T-helper 2 cell (primary cell): ENCODE measurements at regions not wholly inside any gene's neighbourhood (a gene's known extent, or its start where the extent isn't known, plus 50 kb on each side); places are given as distances from the start of the nearest gene placed in this dataset.

Source experiments
- DNase-seq, 5 experiments: peaks; one replicate each; pipeline versions ENCODE4 v3.0.0 to v3.0.0-alpha.2; 2012 to 2022

DNA sequence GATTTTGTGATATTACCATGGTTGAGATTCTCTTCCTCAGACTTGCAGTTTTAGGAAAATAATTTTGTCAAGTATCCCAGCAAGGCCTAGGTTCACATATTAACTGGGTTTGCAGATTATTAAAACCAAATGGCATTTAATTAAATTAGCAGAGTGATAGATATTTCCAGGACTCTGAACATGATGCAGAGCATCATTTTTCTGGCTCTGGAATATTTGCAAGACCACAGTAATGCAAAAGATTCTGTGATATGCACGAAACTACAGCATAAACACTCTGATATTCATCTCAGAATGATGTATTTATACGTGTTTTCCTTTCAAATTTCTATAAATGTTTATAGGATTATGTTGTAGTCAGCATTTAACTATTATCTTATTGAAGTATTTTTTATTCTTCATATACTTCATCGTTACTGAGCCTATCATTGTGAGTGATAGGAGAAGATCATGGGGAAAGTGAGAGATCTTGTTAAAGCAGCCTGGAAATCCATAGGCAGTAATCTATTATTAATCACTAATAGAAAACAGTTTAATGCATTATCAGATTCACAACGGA, 1245.6 kb downstream of the OTOL1 start:
- DNase-seq: no peak

DNA sequence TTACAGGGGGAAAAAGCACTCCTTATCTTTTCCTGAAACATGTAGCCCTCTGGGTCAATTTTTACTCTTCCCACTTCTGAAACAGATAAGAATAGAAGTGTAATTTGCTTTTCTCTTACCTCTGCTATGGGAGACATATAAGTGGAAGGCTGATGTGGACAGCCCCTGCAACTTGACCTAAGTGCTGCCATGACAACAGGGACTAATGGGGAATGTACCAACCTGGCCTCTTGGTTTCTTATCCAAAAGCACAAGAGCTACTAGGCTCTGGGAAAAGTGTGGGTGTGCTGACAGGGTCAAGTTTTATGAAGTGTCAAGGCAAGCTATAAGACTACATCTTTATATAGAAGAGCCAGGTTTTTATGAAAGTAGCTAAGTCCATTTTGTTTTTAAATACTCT, 1246.5 kb downstream of the OTOL1 start:
- DNase-seq: no peak

DNA sequence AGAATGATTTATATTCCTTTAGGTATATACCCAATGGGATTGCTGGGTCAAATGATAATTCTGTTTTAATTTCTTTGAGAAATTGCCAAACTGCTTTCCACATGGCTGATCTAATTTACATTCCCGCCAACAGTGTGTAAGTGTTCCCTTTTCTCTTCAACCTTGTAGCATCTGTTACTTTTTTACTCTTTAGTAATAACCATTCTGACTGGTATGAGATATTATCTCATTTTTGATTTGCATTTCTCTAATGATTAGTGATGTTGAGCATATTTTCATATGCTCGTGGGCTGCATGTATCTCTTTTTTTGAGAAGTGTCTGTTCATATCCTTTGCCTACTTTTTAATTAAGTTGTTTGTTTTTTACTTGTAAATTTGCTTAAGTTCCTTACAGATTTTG, 1264.2 kb downstream of the OTOL1 start:
- no peak for DNase-seq

DNA sequence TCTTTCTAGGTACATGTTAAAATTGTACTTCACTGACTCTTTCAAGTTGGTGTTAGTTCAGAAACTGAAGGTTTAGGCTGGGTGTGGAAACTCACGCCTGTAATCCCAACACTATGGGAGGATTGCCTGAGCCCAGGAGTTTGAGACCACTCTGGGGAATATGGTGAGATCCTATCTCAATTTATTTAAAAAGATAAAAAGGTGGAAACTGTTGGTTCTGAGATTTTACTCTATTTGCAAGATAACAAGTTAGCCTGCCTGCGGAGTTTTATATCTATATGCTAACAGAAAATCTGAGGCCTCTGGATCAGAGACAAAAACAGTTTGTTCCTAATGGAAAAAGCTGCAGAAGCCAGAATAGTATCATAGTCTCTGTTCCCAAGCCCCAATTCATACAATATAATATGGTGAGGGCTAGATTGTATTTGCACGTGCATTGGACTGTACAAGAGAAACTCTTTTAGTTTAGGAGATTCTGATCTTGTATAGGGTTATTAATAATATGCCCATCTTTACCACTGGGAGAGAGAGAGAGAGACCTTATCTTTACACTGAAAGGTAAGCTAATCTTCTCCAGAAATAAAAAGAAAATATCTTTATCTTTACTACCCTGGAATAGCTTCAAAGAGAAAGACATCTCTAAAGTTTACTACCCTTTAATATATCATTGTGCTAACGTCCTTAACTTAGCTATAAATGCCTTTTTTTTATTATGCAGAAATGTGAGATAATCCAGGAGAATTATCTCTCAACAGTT, 1267.6 kb downstream of the OTOL1 start:
- no peak for DNase-seq

DNA sequence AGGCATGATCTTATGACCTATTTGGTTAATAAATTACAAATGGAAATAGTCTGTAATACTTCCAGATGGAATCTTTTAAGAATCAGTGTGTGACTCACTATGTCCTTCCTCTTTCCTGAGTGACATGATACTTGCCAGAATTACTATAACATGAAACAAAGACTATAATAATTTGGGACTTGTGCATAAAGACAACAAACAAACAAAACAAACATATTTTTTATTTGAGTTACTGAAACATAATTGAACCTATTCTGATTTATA, 1268.1 kb downstream of the OTOL1 start:
- no peak for DNase-seq

DNA sequence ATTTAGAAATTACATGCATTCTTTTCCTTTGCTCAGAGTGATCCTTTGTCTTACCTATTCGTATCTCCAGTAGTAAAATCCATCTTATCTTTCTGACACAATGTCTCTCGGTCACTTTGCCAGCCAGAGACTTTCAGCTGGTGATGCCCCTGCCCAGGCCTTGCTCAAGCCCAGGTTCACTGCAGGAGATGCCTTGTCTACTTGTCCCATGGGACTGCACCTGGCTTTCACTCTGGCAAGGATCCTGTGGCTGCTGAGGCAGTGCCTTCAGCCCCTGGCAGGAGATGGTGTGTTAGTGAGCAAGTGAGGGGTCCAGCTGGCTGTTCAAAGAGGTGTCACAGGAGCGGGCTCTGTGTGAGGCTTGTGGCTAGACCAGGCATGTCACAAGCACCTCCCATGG, 1268.9 kb downstream of the OTOL1 start:
- no peak for DNase-seq

DNA sequence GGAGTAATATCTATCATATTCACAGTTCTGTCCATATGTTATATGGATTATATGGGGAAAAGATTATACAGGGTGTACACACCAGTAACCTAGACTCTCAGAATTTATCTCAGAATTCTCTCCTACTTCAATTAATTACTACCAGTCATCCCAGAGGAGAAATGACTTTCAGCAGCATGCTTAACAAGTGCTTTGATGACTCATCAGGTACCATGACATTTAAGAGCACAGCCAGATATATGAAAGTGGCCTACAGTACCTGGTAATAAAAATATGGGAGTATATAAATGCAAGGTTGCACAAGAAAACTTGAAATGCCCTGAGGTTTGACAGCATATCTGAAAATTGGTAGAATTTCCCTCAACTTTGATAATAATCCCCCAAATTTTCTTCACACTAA, 1273.0 kb downstream of the OTOL1 start:
- DNase-seq: no peak

DNA sequence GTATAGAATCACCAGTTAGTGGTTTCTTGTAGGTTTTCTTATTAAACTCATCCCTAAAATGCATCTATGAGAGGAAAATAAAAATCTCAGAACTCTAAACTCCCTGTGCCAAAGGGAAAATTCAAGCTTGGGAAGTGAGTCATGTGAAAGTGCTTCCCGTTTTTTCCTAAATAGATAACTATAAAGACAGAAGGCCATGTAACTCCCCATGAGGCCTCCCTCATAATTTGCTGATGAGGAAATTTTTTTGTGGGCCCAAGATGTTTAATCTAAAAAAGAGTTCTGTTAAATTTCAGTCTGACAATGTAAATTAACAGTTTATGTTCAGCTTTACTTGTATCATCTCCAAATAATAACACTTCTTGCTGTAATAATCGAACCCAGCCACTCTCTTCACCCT, 1273.9 kb downstream of the OTOL1 start:
- no peak for DNase-seq

DNA sequence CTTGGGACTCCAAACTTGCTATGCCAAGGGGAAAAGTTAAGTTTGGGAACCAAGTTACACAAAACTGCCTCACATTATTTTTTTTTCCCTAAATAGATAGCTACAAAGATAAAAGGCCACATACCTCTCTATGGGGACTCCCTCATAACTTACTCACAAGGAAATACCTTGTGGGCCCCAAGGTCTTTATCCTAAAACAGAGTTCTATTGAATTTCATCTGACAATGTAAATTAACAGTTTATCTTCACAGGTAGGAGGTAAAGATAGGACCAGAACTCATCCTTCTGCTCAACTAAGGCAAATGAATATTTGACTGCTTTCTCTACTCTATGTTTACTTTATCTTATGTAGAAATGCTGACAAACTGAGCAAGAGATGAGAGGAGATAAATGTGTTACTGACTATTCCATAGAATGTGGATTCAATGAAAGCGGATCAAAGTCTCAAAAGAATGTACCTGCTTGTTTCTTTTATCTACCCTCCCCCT, 1278.0 kb downstream of the OTOL1 start:
- DNase-seq: no peak

DNA sequence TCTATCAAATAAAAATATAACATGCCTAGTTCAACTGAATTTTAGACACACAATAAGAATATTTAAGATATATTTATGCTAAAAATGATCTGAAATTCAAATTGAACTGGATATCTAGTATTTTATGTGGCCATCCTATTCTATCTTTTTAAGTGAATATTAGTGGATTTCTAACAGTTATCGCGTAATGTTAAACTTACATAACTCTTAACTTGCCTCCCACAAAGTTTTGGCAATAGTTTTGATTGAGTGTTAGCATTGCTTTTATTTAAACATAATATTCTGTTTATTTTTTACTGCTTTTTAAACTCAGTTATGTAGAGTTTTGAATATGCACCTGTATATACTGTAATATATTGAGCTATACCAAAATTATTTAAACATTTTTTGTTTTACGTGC, 1279.5 kb downstream of the OTOL1 start:
- DNase-seq: no peak

DNA sequence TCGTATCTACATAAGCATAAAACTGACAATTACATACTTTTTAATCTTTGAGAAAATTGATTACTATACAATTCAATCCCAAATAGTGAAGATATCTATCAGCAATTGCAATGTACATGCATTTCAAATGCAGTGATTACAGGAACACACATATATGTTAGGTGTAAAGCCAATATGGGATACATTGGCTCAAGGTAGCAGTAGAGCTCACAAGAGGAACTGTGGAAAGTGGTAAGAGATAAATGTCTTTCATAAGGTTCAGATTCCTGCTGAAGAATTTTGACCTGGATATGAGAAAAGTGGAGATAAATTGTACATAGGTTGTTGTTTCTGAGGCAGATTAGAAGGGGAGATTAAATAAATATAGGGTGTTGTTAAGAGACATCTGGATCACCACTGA, 1280.5 kb downstream of the OTOL1 start:
- no peak for DNase-seq

DNA sequence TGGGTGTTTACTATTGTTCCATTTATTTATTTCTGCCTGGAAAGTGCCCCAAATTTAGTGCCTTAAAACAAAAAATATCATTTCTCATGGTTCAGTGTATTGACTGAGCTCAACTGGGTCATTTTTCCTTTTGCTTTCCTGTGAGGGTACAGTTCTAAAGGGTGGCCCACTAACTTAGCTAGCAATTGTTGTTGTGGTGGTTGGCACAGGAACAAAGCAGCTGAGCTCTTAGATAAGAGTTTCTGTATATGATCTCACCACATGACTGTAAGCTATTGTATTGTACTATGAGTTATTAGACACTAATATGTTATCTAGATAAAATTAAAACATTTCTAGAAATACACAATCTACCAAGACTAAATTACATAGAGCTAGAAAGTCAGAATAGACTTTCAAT, 1283.7 kb downstream of the OTOL1 start:
- no peak for DNase-seq

DNA sequence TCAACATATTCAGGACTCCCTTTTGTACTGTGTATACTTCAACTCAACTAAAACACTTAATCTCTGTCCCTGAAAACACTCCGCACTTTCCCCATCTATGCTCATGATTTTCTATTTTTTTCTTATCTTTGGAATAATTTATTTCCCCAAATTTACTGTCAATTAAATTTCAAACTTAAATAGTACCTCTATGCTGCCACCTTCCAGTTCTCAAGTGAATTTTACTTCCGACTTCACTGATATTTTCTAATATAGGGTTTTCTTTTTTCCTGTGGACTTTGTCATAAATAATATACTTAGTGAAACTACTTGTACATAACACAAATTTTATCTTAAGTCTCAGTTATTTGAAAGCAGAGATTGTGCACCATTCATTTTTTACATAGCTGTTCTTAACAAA, 1303.3 kb downstream of the OTOL1 start:
- no peak for DNase-seq

DNA sequence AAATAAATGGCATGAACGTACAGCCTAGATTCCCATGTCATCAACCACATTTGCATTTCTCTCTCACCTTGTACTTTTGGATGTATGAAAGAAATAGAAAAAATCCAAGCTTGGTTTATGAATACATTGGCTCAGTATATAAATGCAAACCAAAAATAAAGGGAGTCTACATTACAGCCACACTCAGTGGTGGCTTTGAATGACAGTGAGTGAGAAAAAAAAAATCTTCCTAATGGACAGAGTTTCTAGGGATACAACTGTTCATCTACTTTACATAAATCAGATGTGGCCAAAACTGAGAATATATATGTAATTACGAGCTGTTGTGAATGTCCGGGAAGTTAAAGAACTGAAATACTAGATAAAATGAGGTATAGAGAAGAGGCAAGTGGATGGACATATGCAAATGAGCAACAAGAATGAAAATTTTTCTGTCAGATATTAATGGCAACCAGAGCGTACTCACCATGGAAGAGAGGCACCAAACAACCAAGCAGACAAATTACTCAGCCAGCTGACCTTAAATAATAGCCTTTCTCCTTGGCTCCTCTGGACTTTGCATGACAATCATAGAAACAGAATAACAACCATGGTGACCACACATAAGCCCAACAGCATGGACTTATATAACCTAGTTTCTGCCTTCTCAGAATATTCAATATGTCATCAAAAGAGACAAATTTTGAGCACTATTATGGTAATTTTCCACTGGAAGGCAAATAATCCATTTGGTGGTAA, 1305.8 kb downstream of the OTOL1 start:
- no peak for DNase-seq

DNA sequence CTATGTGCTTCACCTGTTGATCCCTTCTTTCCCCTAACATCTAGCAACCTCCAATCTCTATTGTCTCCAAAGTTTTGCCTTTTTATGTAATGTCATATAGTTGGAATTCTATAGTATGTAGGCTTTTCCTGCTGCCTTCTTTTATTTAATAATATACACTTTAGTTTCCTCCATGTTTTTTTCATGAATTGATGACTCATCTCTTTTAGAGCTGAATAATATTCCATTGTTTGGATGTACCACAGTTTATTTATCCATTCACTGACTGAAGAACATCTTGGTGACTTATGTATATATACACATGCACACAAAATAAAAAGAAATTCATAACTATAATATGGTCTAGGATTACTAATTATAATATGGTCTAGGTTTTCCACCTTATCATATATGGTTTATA, 1314.2 kb downstream of the OTOL1 start:
- DNase-seq: no peak

DNA sequence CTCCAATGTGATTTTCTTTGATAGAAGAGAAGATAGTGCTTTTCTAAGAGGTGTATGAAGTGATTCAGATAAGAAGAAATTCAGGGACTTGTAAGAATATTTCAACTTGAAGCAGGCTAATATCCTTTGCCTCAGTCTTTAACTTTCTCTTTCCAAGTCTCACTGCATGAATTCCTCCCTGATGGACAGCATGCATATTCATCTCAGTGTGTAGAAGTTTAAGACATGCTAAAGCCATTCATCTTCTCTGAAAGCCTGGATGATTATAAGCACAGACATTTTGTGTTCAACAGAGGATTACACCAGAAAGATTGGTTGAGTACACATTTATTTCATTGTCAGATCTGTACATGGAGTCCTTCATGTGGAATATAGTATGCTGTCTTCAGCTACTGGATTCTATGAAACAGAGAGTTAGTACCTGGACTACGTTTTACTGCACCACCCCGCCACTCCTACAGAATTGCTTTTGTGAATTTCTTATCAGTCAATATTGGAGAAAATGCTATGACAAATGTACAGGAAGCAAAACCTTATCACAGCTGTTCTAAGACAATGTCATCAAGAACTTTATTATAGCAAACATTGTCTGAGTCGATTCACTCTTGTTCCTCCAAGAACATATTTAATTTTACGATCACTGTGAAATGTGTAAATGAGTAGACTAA, 1346.1 kb downstream of the OTOL1 start:
- no peak for DNase-seq

DNA sequence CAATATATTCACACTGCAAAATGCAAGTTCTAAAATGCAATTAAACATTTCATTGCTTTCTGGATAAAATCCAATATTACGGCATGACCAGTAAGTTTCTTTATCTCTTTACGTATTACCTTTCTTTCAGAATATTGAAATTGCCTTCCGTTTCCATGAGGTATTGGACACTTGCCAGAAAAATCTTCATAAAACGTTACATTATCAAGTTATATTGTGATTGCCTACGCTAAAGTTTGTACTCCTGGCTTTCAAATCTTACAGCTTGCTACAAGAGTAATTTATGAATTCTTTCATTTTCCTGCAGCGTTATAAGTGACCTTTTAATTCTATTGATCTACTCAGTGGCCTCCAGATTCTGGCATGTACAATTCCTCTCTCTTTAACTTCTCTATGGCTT, 1349.3 kb downstream of the OTOL1 start:
- no peak for DNase-seq

DNA sequence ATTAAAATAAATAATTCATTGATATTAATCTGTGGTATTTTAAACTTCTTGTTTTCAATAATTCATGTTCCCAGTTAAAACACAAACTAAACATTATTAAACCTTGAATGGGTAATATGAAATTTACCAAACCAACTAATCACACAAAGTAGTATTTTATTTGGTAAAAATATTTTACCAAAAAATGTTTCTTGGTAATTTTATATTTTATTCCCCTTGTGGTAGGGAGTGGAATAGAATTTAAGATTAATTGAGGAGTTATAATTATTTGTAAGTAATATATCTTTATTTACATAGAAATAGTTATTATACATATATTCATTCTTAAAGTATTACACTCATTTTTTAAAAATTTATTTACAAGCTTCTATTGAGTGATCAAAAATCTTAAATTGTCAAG, 1350.9 kb downstream of the OTOL1 start:
- DNase-seq: no peak

DNA sequence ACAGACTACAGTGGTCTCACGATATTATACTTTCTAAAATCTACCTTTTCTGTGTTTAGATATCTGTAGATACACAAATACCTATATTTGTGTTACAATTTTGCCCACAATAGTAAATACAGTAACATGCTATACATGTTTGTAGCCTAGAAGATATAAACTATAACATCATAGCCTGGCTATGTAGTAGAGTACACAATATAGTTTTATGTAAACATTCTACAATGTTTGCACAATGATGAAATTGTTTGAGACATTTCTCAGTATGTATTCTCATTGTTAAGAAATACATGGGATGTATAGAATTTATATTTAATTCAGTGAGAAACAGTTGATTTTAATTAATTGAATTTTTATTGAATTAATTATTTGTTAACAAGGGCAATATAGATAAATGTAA, 1367.0 kb downstream of the OTOL1 start:
- DNase-seq: no peak

DNA sequence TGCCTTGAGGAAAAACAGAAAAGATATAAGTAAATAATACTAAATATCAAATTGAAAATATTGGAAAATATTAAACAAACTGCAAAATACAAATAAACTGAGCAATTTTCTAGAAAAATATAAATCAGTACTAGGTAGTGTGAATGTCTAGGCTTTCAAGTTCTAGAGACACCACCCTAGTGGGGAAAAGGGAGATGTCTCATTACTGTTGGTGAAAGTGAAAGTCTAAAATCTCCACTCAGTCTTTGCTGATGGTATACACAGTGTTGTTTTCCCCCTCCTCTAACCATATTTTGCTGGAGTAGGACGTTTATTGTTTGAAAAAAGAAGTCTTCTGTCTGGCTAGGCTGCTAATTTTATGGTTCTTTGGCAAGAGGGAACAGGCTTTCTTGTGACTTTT, 1368.9 kb downstream of the OTOL1 start:
- DNase-seq: no peak

DNA sequence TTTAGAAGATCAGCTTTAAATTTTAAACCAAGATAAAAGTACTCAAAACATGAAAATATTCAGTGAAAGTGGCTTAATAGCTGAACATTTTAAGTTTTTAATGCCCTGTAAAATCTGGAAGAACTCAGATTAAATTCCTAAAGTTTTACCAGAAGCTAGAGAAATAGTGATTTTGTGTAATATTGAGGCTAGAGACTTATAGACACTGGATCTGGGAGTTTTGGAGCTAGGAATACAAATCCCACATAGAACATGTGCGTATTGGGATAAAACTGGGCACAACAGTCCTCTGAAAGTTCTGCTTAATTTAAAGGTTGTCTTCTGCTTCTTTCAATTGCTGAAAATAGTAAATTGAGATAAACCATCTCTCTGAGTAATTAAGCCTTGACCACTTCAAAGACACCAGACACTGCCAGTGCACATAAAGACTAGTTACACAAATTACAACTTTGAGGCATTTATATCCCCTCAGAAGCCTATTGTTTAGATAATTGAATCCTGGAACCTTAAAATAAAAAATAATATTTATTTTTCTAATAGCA, 1382.5 kb downstream of the OTOL1 start:
- DNase-seq: no peak

DNA sequence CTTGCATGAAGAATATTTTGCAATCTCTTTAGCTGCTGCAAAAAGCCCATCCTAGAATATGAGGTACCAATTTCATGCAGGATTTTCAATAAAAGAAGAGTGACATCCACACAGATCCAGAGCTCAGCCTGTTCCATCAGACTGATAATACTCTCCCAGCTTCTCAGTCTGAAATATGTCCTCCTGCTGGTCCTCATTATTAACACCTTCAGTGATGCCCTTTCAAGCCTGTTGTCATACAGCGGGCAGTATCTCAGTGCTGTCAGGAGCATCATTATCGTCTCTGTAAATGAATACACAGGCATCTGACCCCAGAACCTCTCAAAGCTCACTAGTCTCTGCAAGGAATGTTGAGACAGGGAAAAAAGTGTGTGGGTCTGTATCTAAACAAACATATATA, 1387.8 kb downstream of the OTOL1 start:
- DNase-seq: no peak

DNA sequence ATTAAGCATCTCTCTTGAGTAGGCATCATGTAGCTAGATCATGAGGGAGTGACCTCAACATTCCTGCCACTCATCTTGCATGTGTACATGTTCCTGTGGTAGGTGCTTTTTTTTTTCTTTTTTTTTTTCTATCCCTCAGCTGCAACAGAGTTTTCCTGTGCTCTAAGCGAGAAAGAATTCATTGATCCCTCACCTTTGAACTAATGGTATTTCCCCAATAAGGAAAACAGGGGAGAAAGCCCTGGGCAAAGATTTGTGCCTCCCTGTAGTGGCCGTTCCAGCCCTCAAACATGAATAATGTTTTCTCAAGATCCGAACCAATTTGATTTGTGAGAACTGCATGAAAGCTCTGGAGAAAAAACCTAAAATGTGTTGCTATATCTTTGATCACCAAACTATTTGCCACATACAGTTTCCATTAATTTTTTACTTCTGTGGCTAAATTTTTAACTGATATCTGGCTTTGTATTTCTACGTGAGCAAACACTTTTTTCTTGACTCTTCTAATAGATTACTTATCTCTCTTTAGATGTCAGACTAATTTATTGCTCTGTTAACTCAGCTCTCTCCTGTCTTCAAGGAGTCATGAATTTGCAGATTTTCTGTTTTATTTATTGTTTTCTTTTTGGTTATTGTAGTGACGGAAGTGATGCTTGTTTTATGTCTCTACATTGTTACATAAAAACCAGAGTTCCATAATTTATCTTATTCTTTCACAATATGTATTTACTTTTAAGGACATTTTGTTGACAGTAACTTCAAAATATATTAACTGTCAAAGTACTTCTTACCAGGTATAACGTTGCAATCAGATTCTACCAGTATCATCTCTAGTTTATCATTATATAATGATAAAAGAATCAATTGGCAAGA, 1396.5 kb downstream of the OTOL1 start:
- DNase-seq: no peak
